GM19023 (cell line): ENCODE measurements at regions not wholly inside any gene's neighbourhood (a gene's known extent, or its start where the extent isn't known, plus 50 kb on each side); places are given as distances from the start of the nearest gene placed in this dataset.

Source experiments
- ATAC-seq: cut with Tn5 transposase; IDR thresholded peaks from one replicate; pipeline ENCODE4 v1.9.1; 2021; ENCODE audit warnings: mild to moderate bottlenecking, moderate library complexity; ENCODE audit not compliant: unreplicated experiment

DNA sequence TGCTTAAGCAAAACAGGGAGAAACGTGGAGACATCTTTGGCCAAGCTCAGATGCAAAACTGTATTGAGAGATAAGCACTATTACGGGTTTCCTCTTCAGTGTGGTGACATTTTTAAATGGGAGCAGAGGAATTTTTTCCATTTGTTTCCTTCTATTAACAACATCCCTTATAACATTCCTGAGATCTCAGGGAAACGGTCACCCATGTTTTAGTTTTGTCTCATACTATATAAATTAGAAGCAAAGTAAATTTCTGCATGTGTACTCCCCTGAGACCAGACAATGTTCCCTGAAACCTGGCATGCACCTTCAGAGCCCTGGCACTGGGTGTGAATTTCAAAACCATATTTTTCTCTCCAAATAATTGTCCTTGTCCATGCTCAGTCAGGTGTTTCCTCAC is 57.6 kb upstream of the RNF152 start:
- ATAC-seq = no peak

DNA sequence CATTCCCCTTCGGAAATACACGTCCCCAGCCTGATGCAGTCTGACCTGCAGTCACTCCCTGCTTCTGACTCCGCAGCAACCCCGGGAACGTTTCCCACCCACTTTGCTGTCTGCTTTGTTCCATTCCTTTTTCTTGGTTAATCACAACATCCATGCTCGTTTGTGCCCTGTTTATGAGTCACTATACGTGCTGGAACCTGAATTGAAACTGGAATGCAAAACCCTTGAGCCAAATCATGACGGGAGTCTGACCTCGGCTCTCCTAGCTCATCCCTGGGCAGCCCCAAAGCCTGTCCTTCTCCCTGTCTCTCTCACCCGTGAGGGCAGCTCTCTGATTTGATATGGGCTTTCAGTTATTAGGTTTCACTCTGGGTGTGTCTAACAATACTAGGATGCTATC is 57.1 kb upstream of the RNF152 start:
- no peak for ATAC-seq

DNA sequence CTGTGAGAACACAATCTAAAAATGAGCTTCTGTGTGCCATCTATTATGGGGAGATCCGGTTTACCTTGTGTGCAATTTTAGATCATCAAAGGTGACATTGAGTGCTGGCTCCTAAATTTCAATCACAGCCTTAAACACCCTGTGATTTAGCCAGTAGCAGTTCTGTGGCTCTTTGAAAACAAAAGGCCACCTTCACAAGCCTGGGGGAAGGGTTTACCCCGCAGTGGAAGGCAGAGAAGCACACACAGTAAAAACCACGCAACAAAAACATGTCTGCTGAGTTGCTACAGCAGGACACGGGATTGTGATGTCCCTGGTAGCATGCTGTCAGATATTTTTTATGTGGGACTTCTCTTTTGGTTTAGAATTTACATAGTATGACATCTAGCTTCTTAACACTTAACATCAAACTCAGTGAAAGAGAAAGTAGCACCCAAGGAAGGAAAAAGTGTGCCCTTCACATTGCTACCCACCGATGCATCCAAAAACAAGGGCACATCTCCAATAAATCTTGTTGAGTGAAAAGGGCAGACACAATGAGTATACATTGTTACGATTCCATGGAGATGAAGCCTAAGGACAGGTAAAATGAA is 56.1 kb upstream of the RNF152 start:
- no peak for ATAC-seq

DNA sequence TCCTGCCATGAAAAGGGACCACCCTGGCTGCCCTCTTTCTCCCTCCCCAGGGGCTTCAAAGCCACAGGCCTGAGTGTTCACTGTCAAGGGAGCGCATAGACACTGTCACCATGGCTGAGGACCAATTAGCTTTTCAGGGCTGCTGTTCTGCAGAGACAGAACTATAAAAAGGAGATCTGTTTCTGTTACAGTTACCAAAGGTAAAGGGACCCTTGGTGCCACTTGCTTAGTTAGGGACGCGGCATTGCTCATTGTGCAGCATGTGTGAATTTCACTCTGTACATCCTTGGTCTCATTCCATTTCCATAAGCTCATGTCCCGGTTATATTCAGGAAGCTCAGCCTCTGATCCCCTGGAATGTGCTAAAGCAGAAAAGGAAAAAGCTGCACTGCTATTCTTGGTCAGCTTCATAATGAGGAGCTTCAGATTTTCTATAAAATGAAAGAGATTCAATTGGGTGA is 55.5 kb upstream of the RNF152 start:
- ATAC-seq = no peak

DNA sequence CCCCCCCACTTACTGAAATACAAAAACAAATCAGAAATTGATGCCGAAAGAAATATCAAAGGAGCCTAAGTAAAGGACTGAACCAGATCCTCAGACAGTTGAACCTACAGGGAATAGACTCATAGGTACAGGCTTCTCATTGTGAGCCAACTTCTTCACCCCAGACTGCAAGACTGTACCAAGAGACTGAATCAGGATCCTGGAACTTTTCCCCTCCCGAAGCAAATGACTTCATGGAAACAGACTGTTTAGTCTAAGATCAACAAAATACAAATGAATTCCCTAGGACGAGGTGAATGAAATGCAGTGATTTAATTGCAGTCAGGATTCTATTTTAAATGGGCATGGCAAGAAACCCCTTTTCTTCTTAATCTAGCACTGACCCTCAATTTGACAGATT is 53.6 kb upstream of the RNF152 start:
- ATAC-seq = no peak

DNA sequence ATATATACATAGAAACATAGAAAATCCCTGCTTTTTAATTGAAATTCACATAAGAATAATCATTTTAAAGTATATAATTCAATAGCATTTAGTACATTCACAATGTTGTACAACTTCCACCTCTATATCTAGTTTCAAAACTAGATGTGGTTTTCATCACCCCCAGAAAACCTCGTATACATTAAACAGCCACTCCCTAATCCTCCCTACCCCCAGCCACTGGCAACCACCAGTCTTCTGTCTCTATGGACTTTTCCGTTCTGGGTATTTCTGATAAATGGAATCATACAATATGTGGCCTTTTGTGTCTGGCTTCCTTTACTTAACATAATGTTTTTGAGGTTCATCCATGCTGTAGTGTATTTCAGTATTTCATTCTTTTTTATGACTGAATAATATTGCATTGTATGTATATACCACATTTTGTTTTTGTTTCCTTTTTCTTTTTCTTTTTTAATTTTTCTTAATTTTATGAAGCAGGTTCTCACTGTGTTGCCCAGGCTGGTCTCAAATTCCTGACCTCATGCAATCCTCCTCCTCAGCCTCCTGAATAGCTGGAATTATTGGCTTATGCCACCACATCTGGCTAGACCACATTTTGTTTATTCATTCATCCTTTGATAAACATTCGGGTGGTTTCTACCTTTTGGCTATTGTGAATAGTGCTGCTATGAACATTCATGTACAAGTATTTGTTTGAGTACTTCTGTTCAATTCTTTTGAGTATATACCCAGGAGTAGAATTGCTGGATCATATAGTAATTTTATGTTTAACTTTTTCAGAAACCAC is 50.6 kb upstream of the RNF152 start:
- ATAC-seq = no peak
